ENCODE measurements at regions not wholly inside any gene's neighbourhood (a gene's known extent, or its start where the extent isn't known, plus 50 kb on each side); places are given as distances from the start of the nearest gene placed in this dataset.

DNA sequence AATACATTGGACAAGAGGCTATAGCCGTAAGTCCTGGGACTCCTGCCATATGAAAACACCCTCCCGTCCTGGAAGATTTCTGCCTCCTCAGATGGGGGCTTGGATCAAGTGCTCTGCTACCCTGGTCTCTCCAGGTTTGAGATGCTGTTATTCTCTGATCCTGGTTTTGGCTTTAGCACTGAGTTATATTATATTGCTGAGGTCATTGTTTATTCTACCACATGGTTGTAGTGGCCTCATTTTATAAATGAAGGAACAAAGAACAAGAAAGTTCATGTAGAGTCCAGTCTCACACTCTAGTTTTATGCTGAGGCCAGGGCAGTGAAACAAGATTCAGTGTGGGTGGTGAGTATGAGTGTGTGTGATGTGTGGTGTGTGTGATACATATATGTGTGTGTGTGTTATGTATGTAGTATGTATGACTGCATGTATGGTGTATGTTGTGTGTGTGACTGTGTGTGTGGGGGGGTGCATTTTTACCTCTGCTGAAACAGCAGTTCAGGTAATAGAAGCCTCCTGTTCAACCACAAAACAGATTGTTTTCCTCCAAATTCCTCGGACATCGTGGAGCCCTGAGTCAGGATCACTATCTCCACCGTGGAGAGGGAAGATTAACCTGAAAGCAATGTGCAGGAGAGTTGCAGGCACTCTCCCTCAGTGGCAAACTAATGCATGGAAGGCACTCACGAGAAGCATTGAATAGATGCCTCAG lies 80.7 kb downstream of the C7orf25 start:
- Histone ChIP-seq H3K27ac (ENCODE audit: low read depth, low read length) (no peak overlapping the region), H3K4me3 (ENCODE audit: low read depth in 1 of 5, low read length in 5 of 5) (no peak overlapping the region), H3K9me3 (ENCODE audit: control insufficient read depth in 5 of 5, low read length in 5 of 5) (no peaks in the 10 kb centered on the region)

DNA sequence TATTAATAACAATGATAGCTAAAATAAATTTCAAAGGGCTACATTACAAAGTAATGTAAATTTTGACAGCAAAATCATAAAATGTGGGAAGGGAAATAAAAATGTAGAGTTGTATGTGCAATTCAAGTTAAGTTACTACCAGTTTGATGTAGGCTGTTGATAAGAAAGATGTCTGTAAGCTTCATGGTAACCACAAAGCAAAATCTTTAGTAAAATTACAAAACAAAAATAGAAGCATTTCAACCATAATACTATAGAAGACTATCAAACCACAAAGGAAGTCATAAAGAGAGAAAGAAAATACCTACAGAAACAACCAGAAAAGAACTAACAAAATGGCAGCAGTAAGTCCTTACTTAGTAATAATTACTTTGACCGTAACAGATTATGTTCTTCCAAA lies 99.1 kb downstream of the C7orf25 start:
- Histone ChIP-seq H3K9me3 (ENCODE audit: control insufficient read depth in 5 of 5, low read length in 5 of 5) (peaks cover 0 to 7% (median 5%) of the 10 kb centered on the region in 5 donors), H3K27me3 (ENCODE audit: control insufficient read depth in 5 of 5, insufficient read depth in 4 of 5, low read length in 5 of 5) (no peaks in the 10 kb centered on the region)

More for the DNA sequence above, 80.7 kb downstream of the C7orf25 start:
- no peak overlapping the region for H3K9ac ChIP-seq (ENCODE audit: low read length in 5 of 5)
- H3K4me1 ChIP-seq (ENCODE audit: control insufficient read depth in 5 of 5, insufficient read depth in 5 of 5, low read length in 5 of 5), result peaks cover 2 to 15% (median 10%) of the 10 kb centered on the region in 5 donors
- no peaks in the 10 kb centered on the region for H3K36me3 ChIP-seq (ENCODE audit: control insufficient read depth in 5 of 5, insufficient read depth in 5 of 5, low read length in 5 of 5)
- no peaks in the 10 kb centered on the region for H3K27me3 ChIP-seq (ENCODE audit: control insufficient read depth in 5 of 5, insufficient read depth in 4 of 5, low read length in 5 of 5)

DNA sequence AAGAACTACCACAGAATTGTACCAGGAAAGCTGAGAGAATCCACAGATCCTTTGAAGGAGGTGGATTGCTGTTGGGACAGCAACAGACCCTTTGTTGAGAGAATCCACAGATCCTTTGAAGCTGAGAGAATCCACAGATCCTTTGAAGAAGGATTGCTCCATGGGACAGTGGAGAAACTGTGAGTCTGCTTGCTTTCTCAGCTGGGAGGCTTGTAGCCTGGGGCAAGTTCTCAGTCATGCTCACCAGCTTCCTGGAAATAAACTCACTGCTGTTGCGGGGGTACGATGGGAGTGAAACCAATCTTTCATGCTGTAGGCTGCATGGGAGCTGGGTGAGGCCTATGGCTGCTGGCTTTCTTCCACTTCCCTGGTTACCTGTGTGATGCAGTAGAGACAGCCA lies 106.3 kb downstream of the C7orf25 start:
- H3K36me3 ChIP-seq (ENCODE audit: control insufficient read depth in 5 of 5, insufficient read depth in 5 of 5, low read length in 5 of 5), result no peaks in the 10 kb centered on the region
- H3K9me3 ChIP-seq (ENCODE audit: control insufficient read depth in 5 of 5, low read length in 5 of 5), result peaks cover 6 to 16% (median 11%) of the 10 kb centered on the region in 5 donors
- H3K4me3 ChIP-seq (ENCODE audit: low read depth in 1 of 5, low read length in 5 of 5), result no peak overlapping the region

More for the DNA sequence above, 99.1 kb downstream of the C7orf25 start:
- Histone ChIP-seq H3K4me1 (ENCODE audit: control insufficient read depth in 5 of 5, insufficient read depth in 5 of 5, low read length in 5 of 5) (no peaks in the 10 kb centered on the region), H3K9ac (ENCODE audit: low read length in 5 of 5) (no peak overlapping the region), H3K4me3 (ENCODE audit: low read depth in 1 of 5, low read length in 5 of 5) (no peak overlapping the region), H3K27ac (ENCODE audit: low read depth, low read length) (no peak overlapping the region), H3K36me3 (ENCODE audit: control insufficient read depth in 5 of 5, insufficient read depth in 5 of 5, low read length in 5 of 5) (no peaks in the 10 kb centered on the region)

DNA sequence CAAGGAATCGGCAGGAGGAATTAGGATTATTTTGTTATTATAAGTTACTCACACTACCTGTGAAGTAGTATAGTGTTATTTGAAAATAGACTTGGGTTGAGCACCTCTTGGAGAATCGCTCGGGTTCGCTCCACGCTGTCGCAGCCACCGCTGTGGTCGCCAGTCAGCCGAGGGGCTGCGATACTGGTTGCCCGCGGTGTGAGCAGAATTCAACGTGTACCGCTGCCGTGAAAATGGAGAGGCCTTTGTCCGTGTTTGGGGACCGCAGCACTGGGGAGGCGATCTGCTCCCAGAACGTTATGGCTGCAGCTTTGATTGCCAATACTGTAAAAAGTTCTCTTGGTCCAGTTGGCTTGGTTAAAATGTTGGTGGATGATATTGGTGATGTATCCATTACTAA lies 117.2 kb downstream of the C7orf25 start:
- no peak overlapping the region for H3K9ac ChIP-seq (ENCODE audit: low read length in 5 of 5)
- H3K36me3 ChIP-seq (ENCODE audit: control insufficient read depth in 5 of 5, insufficient read depth in 5 of 5, low read length in 5 of 5), result no peaks in the 10 kb centered on the region
- no peaks in the 10 kb centered on the region for H3K9me3 ChIP-seq (ENCODE audit: control insufficient read depth in 5 of 5, low read length in 5 of 5)
- H3K27me3 ChIP-seq (ENCODE audit: control insufficient read depth in 5 of 5, insufficient read depth in 4 of 5, low read length in 5 of 5), result no peaks in the 10 kb centered on the region
- no peaks in the 10 kb centered on the region for H3K4me1 ChIP-seq (ENCODE audit: control insufficient read depth in 5 of 5, insufficient read depth in 5 of 5, low read length in 5 of 5)
- no peak overlapping the region for H3K27ac ChIP-seq (ENCODE audit: low read depth, low read length)
- H3K4me3 ChIP-seq (ENCODE audit: low read depth in 1 of 5, low read length in 5 of 5), result no peak overlapping the region

More for the DNA sequence above, 106.3 kb downstream of the C7orf25 start:
- Histone ChIP-seq H3K27ac (ENCODE audit: low read depth, low read length) (no peak overlapping the region), H3K4me1 (ENCODE audit: control insufficient read depth in 5 of 5, insufficient read depth in 5 of 5, low read length in 5 of 5) (no peaks in the 10 kb centered on the region), H3K27me3 (ENCODE audit: control insufficient read depth in 5 of 5, insufficient read depth in 4 of 5, low read length in 5 of 5) (no peaks in the 10 kb centered on the region), H3K9ac (ENCODE audit: low read length in 5 of 5) (no peak overlapping the region)

DNA sequence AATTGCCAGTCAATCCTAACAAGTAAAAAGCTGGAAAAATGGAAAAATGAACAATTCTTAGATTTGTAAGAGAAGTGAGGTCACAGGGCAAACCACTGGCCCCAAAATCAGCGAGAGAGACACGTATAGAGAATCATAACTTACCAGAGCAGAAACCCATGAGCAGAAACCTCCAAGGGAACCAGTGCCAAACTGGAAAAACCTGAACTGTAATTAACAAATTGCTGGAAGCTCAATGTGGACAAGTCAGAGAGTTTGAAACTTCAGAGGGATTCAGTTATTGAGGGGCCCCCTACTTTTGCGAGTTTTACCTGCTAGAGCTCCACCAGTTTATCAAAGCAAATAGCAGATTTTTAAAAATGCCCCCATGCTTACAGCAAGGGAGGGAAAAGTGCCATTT lies 119.0 kb downstream of the C7orf25 start:
- Histone ChIP-seq H3K9me3 (ENCODE audit: control insufficient read depth in 5 of 5, low read length in 5 of 5) (no peaks in the 10 kb centered on the region), H3K4me1 (ENCODE audit: control insufficient read depth in 5 of 5, insufficient read depth in 5 of 5, low read length in 5 of 5) (no peaks in the 10 kb centered on the region), H3K4me3 (ENCODE audit: low read depth in 1 of 5, low read length in 5 of 5) (no peak overlapping the region), H3K27ac (ENCODE audit: low read depth, low read length) (no peak overlapping the region), H3K36me3 (ENCODE audit: control insufficient read depth in 5 of 5, insufficient read depth in 5 of 5, low read length in 5 of 5) (no peaks in the 10 kb centered on the region), H3K9ac (ENCODE audit: low read length in 5 of 5) (no peak overlapping the region), H3K27me3 (ENCODE audit: control insufficient read depth in 5 of 5, insufficient read depth in 4 of 5, low read length in 5 of 5) (no peaks in the 10 kb centered on the region)

DNA sequence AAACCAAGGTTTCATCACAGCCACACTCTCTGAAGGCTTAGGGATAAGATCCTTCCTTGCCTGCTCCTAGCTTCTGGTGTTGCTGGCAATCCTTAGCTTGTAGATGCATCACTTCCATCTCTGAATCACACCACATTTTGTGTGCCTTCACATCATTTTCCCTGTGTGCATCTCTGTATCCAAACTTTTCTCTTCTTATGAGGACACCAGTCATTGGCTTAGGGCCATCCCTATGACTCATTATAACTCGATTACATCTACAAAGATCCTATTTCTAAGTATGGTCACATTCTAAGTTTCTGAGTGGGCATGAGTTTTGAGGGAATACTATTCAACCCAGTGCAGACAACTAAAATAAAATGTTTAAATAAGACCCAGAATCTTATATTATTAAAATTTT lies 121.7 kb downstream of the C7orf25 start:
- no peaks in the 10 kb centered on the region for H3K36me3 ChIP-seq (ENCODE audit: control insufficient read depth in 5 of 5, insufficient read depth in 5 of 5, low read length in 5 of 5)
- H3K9me3 ChIP-seq (ENCODE audit: control insufficient read depth in 5 of 5, low read length in 5 of 5), result no peaks in the 10 kb centered on the region
- H3K4me1 ChIP-seq (ENCODE audit: control insufficient read depth in 5 of 5, insufficient read depth in 5 of 5, low read length in 5 of 5), result no peaks in the 10 kb centered on the region
- H3K9ac ChIP-seq (ENCODE audit: low read length in 5 of 5), result no peak overlapping the region
- no peak overlapping the region for H3K27ac ChIP-seq (ENCODE audit: low read depth, low read length)
- no peak overlapping the region for H3K4me3 ChIP-seq (ENCODE audit: low read depth in 1 of 5, low read length in 5 of 5)
- no peaks in the 10 kb centered on the region for H3K27me3 ChIP-seq (ENCODE audit: control insufficient read depth in 5 of 5, insufficient read depth in 4 of 5, low read length in 5 of 5)

DNA sequence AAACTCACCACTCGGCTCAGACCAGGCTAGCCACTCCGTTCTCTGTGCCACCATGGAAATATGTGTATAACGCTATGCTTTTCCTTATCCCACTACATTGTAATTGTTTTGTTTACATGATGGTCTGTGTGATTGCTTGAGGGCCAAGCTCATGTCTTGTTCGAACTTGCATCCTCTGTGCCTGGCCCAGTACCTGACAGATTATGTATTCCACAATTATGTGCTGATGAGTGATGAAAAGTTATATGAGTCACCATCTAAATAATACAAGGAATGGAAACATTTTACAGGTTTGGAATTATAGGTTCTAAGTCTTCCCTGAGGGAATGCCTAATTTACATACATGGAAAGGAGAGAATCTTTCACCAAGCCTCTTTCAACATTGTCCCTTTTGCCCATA lies 137.4 kb downstream of the C7orf25 start:
- H3K27ac ChIP-seq (ENCODE audit: low read depth, low read length), result no peak overlapping the region
- H3K9me3 ChIP-seq (ENCODE audit: control insufficient read depth in 5 of 5, low read length in 5 of 5), result peaks cover 0 to 9% (median 3%) of the 10 kb centered on the region in 5 donors
- H3K4me1 ChIP-seq (ENCODE audit: control insufficient read depth in 5 of 5, insufficient read depth in 5 of 5, low read length in 5 of 5), result no peaks in the 10 kb centered on the region
- no peak overlapping the region for H3K9ac ChIP-seq (ENCODE audit: low read length in 5 of 5)
- H3K4me3 ChIP-seq (ENCODE audit: low read depth in 1 of 5, low read length in 5 of 5), result no peak overlapping the region
- H3K36me3 ChIP-seq (ENCODE audit: control insufficient read depth in 5 of 5, insufficient read depth in 5 of 5, low read length in 5 of 5), result no peaks in the 10 kb centered on the region
- no peaks in the 10 kb centered on the region for H3K27me3 ChIP-seq (ENCODE audit: control insufficient read depth in 5 of 5, insufficient read depth in 4 of 5, low read length in 5 of 5)

DNA sequence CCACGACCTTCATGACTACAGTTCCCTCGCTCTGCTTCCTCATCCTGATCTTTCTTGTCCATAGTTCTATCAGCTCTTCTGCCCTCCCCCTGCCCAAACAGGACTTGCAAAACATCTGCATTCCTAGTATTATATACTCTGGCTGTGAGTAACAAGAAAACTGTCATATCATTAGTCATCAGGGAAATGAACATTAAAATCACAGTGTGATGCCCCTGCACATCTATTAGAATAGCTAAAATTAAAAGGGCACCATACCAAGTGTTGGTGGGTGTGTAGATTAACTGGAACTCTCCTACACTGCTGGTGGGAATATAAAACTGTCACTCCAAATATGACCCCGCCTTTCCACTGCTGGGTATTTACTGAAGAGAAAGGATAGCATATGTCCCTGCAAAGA lies 141.8 kb downstream of the C7orf25 start:
- H3K9me3 ChIP-seq (ENCODE audit: control insufficient read depth in 5 of 5, low read length in 5 of 5), result no peaks in the 10 kb centered on the region
- H3K27me3 ChIP-seq (ENCODE audit: control insufficient read depth in 5 of 5, insufficient read depth in 4 of 5, low read length in 5 of 5), result no peaks in the 10 kb centered on the region
- no peaks in the 10 kb centered on the region for H3K4me1 ChIP-seq (ENCODE audit: control insufficient read depth in 5 of 5, insufficient read depth in 5 of 5, low read length in 5 of 5)
- H3K4me3 ChIP-seq (ENCODE audit: low read depth in 1 of 5, low read length in 5 of 5), result no peak overlapping the region
- H3K9ac ChIP-seq (ENCODE audit: low read length in 5 of 5), result no peak overlapping the region
- no peak overlapping the region for H3K27ac ChIP-seq (ENCODE audit: low read depth, low read length)
- no peaks in the 10 kb centered on the region for H3K36me3 ChIP-seq (ENCODE audit: control insufficient read depth in 5 of 5, insufficient read depth in 5 of 5, low read length in 5 of 5)

DNA sequence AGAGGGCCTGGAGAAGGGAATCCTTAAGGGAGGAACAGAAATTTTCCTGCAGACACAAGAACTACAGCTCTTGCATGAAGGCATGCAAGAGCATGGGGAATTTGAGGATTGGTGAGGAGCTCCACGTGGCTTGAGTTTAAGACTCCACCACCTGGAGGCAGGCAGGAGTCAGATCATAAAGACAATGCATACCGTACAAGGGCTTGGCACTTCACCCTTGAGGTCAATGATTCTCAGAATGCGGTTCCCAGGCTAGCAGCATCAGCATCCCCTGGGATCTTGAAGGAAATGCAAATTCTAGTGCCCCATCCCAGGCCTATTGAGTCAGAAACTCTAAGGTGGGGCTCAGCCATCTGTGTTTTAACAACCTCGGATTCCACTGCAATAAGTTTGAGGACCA lies 143.8 kb downstream of the C7orf25 start:
- H3K27me3 ChIP-seq (ENCODE audit: control insufficient read depth in 5 of 5, insufficient read depth in 4 of 5, low read length in 5 of 5), result no peaks in the 10 kb centered on the region
- no peaks in the 10 kb centered on the region for H3K36me3 ChIP-seq (ENCODE audit: control insufficient read depth in 5 of 5, insufficient read depth in 5 of 5, low read length in 5 of 5)
- no peak overlapping the region for H3K4me3 ChIP-seq (ENCODE audit: low read depth in 1 of 5, low read length in 5 of 5)
- no peaks in the 10 kb centered on the region for H3K4me1 ChIP-seq (ENCODE audit: control insufficient read depth in 5 of 5, insufficient read depth in 5 of 5, low read length in 5 of 5)
- no peaks in the 10 kb centered on the region for H3K9me3 ChIP-seq (ENCODE audit: control insufficient read depth in 5 of 5, low read length in 5 of 5)
- H3K9ac ChIP-seq (ENCODE audit: low read length in 5 of 5), result no peak overlapping the region
- H3K27ac ChIP-seq (ENCODE audit: low read depth, low read length), result no peak overlapping the region

DNA sequence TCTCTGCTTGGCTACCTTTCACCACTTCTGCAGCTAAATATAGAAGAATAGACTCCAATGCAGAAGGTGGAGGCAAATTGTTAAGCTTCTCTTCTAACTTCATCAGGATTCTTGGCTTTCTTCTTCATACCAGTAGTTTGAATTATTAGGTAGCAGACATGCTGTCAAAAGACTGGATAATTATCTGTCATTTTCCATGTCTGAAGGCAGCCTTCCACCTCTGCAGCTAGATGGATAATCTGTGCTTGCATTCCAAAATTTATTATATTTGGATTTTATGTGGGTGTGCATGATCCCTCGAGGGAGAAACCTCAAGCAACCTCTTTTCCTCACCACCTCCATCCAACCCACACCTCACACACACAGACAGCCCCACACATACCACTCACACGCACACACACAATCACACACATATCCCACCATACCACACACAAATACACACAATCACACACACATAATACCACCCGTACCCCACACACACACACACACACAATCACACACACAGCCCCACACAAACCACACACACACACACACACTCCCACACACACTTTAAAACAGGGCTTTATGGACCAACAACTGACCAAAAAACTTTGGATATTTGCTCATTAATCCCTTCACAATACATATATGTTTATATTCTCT lies 145.0 kb downstream of the C7orf25 start:
- Histone ChIP-seq H3K4me1 (ENCODE audit: control insufficient read depth in 5 of 5, insufficient read depth in 5 of 5, low read length in 5 of 5) (no peaks in the 10 kb centered on the region), H3K9ac (ENCODE audit: low read length in 5 of 5) (no peak overlapping the region), H3K4me3 (ENCODE audit: low read depth in 1 of 5, low read length in 5 of 5) (no peak overlapping the region), H3K27ac (ENCODE audit: low read depth, low read length) (no peak overlapping the region), H3K36me3 (ENCODE audit: control insufficient read depth in 5 of 5, insufficient read depth in 5 of 5, low read length in 5 of 5) (no peaks in the 10 kb centered on the region), H3K9me3 (ENCODE audit: control insufficient read depth in 5 of 5, low read length in 5 of 5) (no peaks in the 10 kb centered on the region), H3K27me3 (ENCODE audit: control insufficient read depth in 5 of 5, insufficient read depth in 4 of 5, low read length in 5 of 5) (no peaks in the 10 kb centered on the region)
